SK-N-MC (cell line): ENCODE measurements at regions not wholly inside any gene's neighbourhood (a gene's known extent, or its start where the extent isn't known, plus 50 kb on each side); places are given as distances from the start of the nearest gene placed in this dataset.
A peak's percentile ranks its signal among the peaks of the same experiment; 100 is the strongest.

Experiments used
- DNase-seq: peaks from one replicate; pipeline ENCODE4 v3.0.0-alpha.2; 2011; ENCODE audit warnings: low read depth, low spot score
- H3K27ac ChIP-seq: fragments of 200-600 bp; sonication (generic); 2 replicates; pipeline ENCODE4 v1.5.1; 2016; ENCODE audit warnings: mixed run types
- H3K36me3 ChIP-seq: fragments of 200-600 bp; sonication (generic); 2 replicates; pipeline ENCODE4 v1.6.1; 2017; ENCODE audit warnings: antibody characterized with exemption, low read length, mixed read lengths; ENCODE audit not compliant: insufficient read depth
- H3K4me3 ChIP-seq: fragments of 200-600 bp; sonication (generic); 2 replicates; pipeline ENCODE4 v1.5.1; 2016
- H3K9ac ChIP-seq: fragments of 200-600 bp; sonication (generic); 2 replicates; pipeline ENCODE4 v1.8.0; 2017; ENCODE audit warnings: mixed run types, mixed read lengths; ENCODE audit not compliant: insufficient read length
- H3K9me3 ChIP-seq: fragments of 200-600 bp; sonication (generic); 2 replicates; pipeline ENCODE4 v1.6.1; 2017; ENCODE audit warnings: low read depth, mild to moderate bottlenecking, antibody characterized with exemption, low read length, moderate library complexity, mixed read lengths
- EZH2 ChIP-seq: fragments of 200-600 bp; sonication (generic); IDR thresholded peaks from one replicate; pipeline ENCODE4 v1.6.1; 2017; ENCODE audit warnings: antibody characterized with exemption
- FOXP2 ChIP-seq: optimal IDR thresholded peaks from 2 replicates; pipeline ENCODE3; 2011; ENCODE audit warnings: mild to moderate bottlenecking, moderate library complexity; ENCODE audit not compliant: insufficient read depth; ENCODE audit errors: extremely low read length, control extremely low read depth
- POLR2AphosphoS5 ChIP-seq: IDR thresholded peaks from 2 replicates; pipeline ENCODE4 v1.6.1; 2012; ENCODE audit warnings: mild to moderate bottlenecking, low read depth, low read length, borderline replicate concordance

DNA sequence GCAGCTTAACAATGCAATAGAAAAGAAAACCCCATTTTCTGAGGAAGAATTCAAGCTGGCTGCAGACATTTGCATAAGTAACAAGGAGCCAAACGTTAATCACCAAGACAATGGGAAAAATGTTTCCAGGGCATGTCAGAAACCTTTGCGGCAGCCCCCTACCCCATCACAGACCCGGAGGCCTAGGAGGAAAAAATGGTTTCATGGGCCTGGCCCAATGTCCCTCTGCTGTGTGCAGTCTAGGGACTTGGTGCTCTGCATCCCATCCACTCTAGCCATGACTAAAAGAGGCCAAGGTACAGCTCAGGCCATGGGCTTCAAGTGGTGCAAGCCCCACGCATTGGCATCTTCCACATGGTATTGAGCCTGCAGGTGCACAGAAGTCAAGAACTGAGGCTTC, 147.0 kb upstream of the NR3C2 start:
- Histone ChIP-seq H3K9ac (no peak overlapping the region), H3K9me3 (no peaks in the 10 kb centered on the region), H3K36me3 (no peaks in the 10 kb centered on the region), H3K27ac (no peak overlapping the region), H3K4me3 (no peak overlapping the region)
- no peak for DNase-seq
- TF ChIP-seq FOXP2 (no peak), POLR2AphosphoS5 (no peak), EZH2 (no peak)

DNA sequence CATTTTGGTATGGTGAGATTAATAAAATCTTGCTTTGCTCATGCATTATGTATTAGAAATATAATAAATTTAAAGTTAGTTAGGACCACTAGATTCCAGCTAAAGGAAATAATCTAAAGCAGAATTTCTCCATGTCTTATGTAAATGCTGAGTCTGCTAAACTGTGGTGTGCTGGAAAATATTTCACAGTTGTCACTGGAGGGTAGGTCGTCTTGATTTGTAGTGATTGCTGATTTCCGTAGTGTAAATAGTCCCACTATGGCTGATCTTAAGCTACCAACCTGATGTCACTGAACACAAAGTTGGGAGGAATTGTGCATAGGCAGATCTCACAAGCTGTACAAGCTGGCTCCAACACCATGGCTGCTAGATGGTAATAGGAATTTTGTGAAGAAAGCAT, 133.4 kb upstream of the NR3C2 start:
- Histone ChIP-seq H3K9me3 (peaks cover 5% of the 10 kb centered on the region), H3K27ac (peak overlapping the region; percentile 94), H3K9ac (no peak overlapping the region), H3K36me3 (peaks cover 4% of the 10 kb centered on the region; the same call in 1 of the 2 replicates), H3K4me3 (peak overlapping the region; percentile 62)
- peak; percentile 78; the same call in 1 of the 2 replicates for TF ChIP-seq POLR2AphosphoS5
- TF ChIP-seq FOXP2, result peak; percentile 85
- TF ChIP-seq EZH2, result no peak
- peak; percentile 96 for DNase-seq

DNA sequence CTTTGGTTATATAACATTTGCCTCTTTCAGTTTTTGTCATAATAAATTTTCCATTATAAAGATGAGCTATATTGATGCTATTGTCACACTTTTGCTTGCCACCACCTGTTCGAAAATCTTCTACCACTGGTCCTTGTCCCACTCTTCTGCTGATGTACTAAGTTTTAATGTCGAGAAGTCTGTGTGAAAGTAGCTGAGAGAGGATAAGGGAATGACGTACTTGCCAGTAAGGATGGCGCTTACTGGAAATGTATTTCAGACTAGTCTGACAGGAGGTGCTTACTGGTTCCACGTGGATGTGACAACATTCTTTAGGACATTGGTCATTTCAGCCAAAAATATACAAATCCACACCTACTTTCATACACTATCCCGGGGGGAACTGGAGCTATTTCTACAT, 132.7 kb upstream of the NR3C2 start:
- H3K36me3 ChIP-seq, result peaks cover 4% of the 10 kb centered on the region; the same call in 1 of the 2 replicates
- no peak for TF ChIP-seq EZH2
- no peak for TF ChIP-seq FOXP2
- no peak for TF ChIP-seq POLR2AphosphoS5
- H3K9ac ChIP-seq, result no peak overlapping the region
- peak overlapping the region; percentile 94 for H3K27ac ChIP-seq
- H3K4me3 ChIP-seq, result peak overlapping the region; percentile 62
- H3K9me3 ChIP-seq, result peaks cover 5% of the 10 kb centered on the region
- DNase-seq, result no peak

DNA sequence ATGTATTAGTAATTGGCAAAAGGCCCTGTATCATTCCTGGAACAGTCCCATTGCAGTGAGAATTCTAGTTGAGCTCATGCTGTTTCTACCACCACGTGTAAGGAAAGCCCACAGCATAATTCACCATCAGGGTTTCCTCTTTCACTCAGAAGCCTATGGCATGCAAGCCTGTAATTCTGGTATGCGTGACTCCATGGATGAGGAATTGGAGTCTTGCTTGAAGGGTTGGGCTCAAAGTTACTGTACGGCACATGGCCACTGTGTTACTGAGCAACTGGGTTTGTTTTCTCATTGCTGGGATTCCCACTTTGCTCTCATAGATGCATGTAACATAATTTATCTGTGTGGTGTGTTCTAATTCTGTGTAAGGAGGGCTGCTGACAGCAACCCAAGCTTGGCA, 132.3 kb upstream of the NR3C2 start:
- peak overlapping the region; percentile 94 for H3K27ac ChIP-seq
- no peak for TF ChIP-seq EZH2
- TF ChIP-seq POLR2AphosphoS5, result no peak
- no peak for TF ChIP-seq FOXP2

DNA sequence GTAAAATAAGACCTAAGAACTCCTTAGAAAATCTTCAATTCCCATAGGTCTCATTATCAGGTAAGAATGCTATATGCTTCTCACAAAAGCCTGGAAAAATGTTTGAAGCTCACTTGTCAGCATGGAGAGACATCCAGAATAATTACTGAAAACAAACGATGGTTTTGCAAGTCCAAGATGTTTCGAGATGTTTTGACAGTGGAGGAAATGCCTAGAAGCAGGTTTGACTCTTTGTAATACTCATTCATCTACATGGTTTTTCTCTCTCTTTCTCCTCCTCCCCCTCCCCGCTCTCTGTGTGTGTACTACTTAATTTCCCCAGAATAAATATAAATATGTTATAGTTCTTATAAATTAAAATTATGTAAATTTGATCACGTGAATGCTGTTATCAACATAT, 131.9 kb upstream of the NR3C2 start:
- Histone ChIP-seq H3K4me3 (peak overlapping the region; percentile 62), H3K27ac (peak overlapping the region; percentile 94), H3K9me3 (peaks cover 5% of the 10 kb centered on the region), H3K36me3 (peaks cover 4% of the 10 kb centered on the region; the same call in 1 of the 2 replicates), H3K9ac (peak overlapping the region; percentile 24)
- TF ChIP-seq FOXP2 (no peak), EZH2 (no peak), POLR2AphosphoS5 (no peak)
- DNase-seq, result no peak

More for the DNA sequence above, 132.3 kb upstream of the NR3C2 start:
- Histone ChIP-seq H3K9ac (no peak overlapping the region), H3K4me3 (peak overlapping the region; percentile 62), H3K9me3 (peaks cover 5% of the 10 kb centered on the region), H3K36me3 (peaks cover 4% of the 10 kb centered on the region; the same call in 1 of the 2 replicates)
- DNase-seq, result peak; percentile 86

DNA sequence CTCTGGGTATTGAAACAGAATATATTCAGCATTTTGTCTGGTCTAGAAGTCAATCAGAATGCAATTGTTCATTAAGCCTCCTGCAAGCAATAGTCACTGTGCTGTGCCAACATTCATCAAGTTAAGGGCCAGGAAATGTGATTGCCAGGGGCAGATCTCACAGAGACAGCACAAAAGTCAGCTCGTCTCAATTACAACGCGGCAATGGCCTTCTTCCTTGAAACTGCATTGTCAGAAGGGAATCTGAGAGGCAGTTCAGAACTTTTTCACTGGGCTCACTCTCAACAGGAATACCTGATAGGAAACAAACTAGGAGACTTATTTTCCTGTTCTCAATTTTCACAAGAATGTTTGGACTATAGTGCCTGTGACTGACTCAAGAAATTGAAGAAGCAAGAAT, 131.1 kb upstream of the NR3C2 start:
- peak overlapping the region; percentile 52 for H3K9ac ChIP-seq

DNA sequence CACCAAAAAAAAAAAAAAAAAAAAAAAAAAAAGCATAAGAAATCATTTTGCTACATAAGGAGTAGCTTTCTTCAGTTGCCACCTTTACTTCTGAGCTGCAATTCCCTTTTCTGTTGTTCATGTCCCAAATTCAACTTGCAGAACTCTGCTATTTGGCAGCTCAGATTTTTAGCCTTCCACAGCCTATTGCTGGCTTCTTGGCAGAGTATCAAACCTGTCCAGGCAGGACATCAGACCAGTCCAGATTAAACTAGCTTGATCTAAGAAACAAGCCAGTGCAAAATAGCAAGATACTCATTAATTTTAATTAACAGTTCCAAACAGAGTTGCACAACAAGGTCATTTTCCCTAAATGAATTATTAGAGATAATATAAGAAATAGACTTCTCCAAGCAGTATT, 123.6 kb upstream of the NR3C2 start:
- Histone ChIP-seq H3K9me3 (no peaks in the 10 kb centered on the region), H3K27ac (no peak overlapping the region), H3K36me3 (no peaks in the 10 kb centered on the region), H3K9ac (no peak overlapping the region), H3K4me3 (no peak overlapping the region)
- TF ChIP-seq EZH2, result no peak
- TF ChIP-seq FOXP2, result no peak
- no peak for TF ChIP-seq POLR2AphosphoS5
- DNase-seq, result no peak

More for the DNA sequence above, 131.1 kb upstream of the NR3C2 start:
- Histone ChIP-seq H3K9me3 (peaks cover 5% of the 10 kb centered on the region; the same call in 1 of the 2 replicates), H3K36me3 (peaks cover 4% of the 10 kb centered on the region; the same call in 1 of the 2 replicates), H3K4me3 (peak overlapping the region; percentile 49), H3K27ac (peak overlapping the region; percentile 94)
- peak; percentile 22 for DNase-seq
- TF ChIP-seq POLR2AphosphoS5 (no peak), FOXP2 (no peak), EZH2 (no peak)

DNA sequence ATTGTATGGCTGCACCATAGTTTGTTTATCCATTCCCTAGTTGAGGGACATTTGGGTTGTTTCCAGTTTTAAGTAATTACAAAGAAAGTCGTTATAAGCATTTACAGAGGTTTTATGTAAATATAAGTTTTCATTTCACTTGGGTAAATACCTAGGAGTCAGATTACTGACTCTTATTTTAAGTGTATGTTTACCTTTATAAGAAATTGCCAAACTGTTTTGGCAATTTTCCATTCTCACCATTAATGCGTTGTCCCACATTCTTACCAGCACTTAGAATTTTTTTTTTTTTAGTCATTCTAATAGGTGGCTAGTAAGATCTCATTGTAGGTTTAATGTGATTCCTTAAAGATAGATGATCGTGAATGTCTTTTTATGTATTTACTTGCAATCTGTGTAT, 121.5 kb upstream of the NR3C2 start:
- TF ChIP-seq EZH2 (no peak), FOXP2 (no peak), POLR2AphosphoS5 (no peak)
- H3K4me3 ChIP-seq, result no peak overlapping the region
- DNase-seq, result no peak
- no peak overlapping the region for H3K27ac ChIP-seq
- H3K9ac ChIP-seq, result no peak overlapping the region
- no peaks in the 10 kb centered on the region for H3K36me3 ChIP-seq
- H3K9me3 ChIP-seq, result no peaks in the 10 kb centered on the region

DNA sequence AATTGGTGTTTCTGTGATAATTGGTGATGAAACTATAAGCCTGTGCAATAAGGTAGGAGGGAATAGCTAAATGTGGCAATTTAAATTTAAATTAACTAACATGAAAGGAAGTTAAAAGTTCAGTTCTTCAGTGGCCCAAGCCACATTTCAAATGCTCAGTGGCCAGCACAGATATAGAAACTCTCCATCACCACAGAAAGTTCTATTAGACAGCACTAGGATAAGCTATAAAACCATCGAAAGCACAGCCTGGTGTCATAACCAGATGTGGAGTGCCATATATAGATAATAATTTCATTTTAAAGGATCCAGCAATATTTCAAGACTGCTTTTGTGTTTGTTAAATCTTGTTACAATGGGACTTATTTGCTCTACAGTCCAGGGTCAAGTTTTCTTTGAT, 119.3 kb upstream of the NR3C2 start:
- H3K9ac ChIP-seq, result no peak overlapping the region
- H3K4me3 ChIP-seq, result no peak overlapping the region
- no peaks in the 10 kb centered on the region for H3K36me3 ChIP-seq
- TF ChIP-seq EZH2, result no peak
- no peak for TF ChIP-seq FOXP2
- TF ChIP-seq POLR2AphosphoS5, result no peak
- H3K9me3 ChIP-seq, result no peaks in the 10 kb centered on the region
- no peak for DNase-seq
- no peak overlapping the region for H3K27ac ChIP-seq

DNA sequence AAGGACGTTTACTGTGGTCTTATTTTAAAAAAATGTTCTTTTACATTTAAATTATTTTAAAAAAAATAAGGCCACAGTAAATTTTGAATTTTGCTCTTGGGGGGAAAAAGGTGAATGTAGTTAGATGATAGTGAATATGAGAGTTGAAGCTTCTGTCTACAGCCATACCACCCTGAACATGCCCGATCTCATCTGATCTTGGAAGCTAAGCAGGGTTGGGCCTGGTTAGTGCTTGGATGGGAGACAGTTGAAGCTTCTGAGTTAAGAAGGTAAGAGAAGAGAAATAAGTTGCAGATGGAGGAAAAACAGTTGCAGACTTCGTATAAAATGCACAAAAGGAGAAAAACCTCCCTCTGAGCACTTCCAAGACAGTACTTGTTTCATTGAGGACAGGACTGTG, 115.6 kb upstream of the NR3C2 start:
- Histone ChIP-seq H3K27ac (no peak overlapping the region), H3K9ac (no peak overlapping the region), H3K36me3 (no peaks in the 10 kb centered on the region), H3K9me3 (no peaks in the 10 kb centered on the region), H3K4me3 (no peak overlapping the region)
- no peak for DNase-seq
- TF ChIP-seq POLR2AphosphoS5 (no peak), EZH2 (no peak), FOXP2 (no peak)
